Activated CD4-positive, alpha-beta T cell treated with anti-CD3 and anti-CD28 coated beads for 4 hours (primary cell): ENCODE measurements at regions not wholly inside any gene's neighbourhood (a gene's known extent, or its start where the extent isn't known, plus 50 kb on each side); places are given as distances from the start of the nearest gene placed in this dataset.
A peak's percentile ranks its signal among the peaks of the same experiment; 100 is the strongest.

Source experiments
- DNase-seq, 2 donors: peaks; one replicate each; pipeline ENCODE4 v3.0.0-alpha.2; 2020

GRCh38 chr20:51335329-51335841, 207.1 kb downstream of the NFATC2 start:
- no peak for DNase-seq

GRCh38 chr20:51334609-51335008, 207.9 kb downstream of the NFATC2 start:
- DNase-seq = no peak

GRCh38 chr20:51333971-51334370, 208.5 kb downstream of the NFATC2 start:
- DNase-seq = no peak

GRCh38 chr20:51333446-51333845, 209.1 kb downstream of the NFATC2 start:
- DNase-seq = no peak

- DNase-seq = no peak
These were observed 211.0 kb downstream of the NFATC2 start for GRCh38 chr20:51331481-51331880.

GRCh38 chr20:51329845-51330244, 212.7 kb downstream of the NFATC2 start:
- DNase-seq = no peak

GRCh38 chr20:51327251-51327841, 215.2 kb downstream of the NFATC2 start:
- DNase-seq = no peak

- peak; percentile 35 to 62 for DNase-seq
These were observed 216.2 kb downstream of the NFATC2 start for GRCh38 chr20:51326201-51326819.

- no peak for DNase-seq
These were observed 220.3 kb downstream of the NFATC2 start for GRCh38 chr20:51322164-51322707.

GRCh38 chr20:51321343-51322163, 221.0 kb downstream of the NFATC2 start:
- no peak for DNase-seq

GRCh38 chr20:51319522-51319921, 223.0 kb downstream of the NFATC2 start:
- no peak for DNase-seq

GRCh38 chr20:51318058-51318949, 224.2 kb downstream of the NFATC2 start:
- DNase-seq = peak; percentile 26 to 40

GRCh38 chr20:51315390-51315789, 227.1 kb downstream of the NFATC2 start:
- no peak for DNase-seq

GRCh38 chr20:51313358-51313827, 229.1 kb downstream of the NFATC2 start:
- no peak for DNase-seq

- no peak for DNase-seq
These were observed 230.1 kb downstream of the NFATC2 start for GRCh38 chr20:51312480-51312783.

GRCh38 chr20:51311636-51312479, 230.7 kb downstream of the NFATC2 start:
- DNase-seq = no peak

- DNase-seq = no peak
These were observed 232.3 kb downstream of the NFATC2 start for GRCh38 chr20:51310216-51310615.

GRCh38 chr20:51309128-51309527, 233.4 kb downstream of the NFATC2 start:
- no peak for DNase-seq

GRCh38 chr20:51306521-51307358, 235.8 kb downstream of the NFATC2 start:
- peak; percentile 63 for DNase-seq

- no peak for DNase-seq
These were observed 236.4 kb downstream of the NFATC2 start for GRCh38 chr20:51306081-51306480.
